ENCODE measurements at regions not wholly inside any gene's neighbourhood (a gene's known extent, or its start where the extent isn't known, plus 50 kb on each side); places are given as distances from the start of the nearest gene placed in this dataset.

DNA sequence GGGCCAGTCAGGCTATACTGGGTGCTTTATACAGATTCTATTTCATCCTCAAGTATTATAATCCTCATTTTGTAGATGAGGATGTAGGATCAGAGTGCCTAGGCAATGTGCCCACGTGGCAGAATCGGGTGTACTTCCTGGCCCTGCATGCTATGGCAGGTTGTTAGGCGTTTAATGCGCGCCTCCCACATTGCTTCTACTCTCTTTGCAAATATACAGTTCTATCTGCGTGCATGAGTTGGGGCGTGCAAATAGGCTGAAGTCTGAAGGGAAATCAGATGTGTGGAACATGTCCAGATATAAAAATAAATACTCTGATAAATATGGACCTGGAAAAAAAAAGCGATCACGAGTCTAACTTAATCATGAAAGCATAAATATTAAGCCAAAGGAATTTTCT lies 194.7 kb upstream of the FMN2 start:
- Mint-ChIP-seq H3K4me1 (no peaks in the 10 kb centered on the region), H3K4me3 (no peak overlapping the region), H3K36me3 (no peaks in the 10 kb centered on the region), H3K9me3 (peaks cover 0 to 2% (median 0%) of the 10 kb centered on the region in 7 donors), H3K27ac (no peak overlapping the region), H3K27me3 (peaks cover 0 to 5% (median 0%) of the 10 kb centered on the region in 3 donors)
- DNase-seq = no peak
- no peak for ATAC-seq (ENCODE audit: low read depth in 2 of 2)

DNA sequence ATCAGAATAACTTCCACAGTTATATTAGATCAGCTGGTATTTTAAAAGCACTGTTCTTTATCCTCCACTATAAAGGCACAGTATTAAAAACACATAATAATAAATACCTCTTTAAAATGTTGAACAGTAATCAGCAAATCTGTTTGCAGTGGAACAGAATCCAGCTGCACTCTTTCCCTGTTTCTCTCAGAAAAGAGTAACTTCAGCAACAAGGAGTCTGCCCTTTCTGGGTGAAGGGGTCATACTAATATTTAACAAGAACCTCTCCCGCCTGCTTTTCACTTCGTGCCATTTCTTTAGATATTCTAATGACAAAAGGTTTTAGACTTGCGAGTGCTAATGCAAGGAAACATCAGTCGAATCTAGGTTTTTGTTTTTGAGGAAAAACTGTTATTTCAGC lies 194.2 kb upstream of the FMN2 start:
- no peak overlapping the region for H3K27ac Mint-ChIP-seq
- H3K9me3 Mint-ChIP-seq = peaks cover 0 to 2% (median 0%) of the 10 kb centered on the region in 7 donors
- no peak overlapping the region for H3K4me3 Mint-ChIP-seq
- no peak for ATAC-seq (ENCODE audit: low read depth in 2 of 2)
- no peak for DNase-seq
- H3K36me3 Mint-ChIP-seq = no peaks in the 10 kb centered on the region
- peaks cover 0 to 5% (median 0%) of the 10 kb centered on the region in 3 donors for H3K27me3 Mint-ChIP-seq
- H3K4me1 Mint-ChIP-seq = no peaks in the 10 kb centered on the region

- Mint-ChIP-seq H3K27ac (peak overlapping the region in 1 of 6 donors; percentile 38), H3K36me3 (no peaks in the 10 kb centered on the region), H3K27me3 (peaks cover 0 to 5% (median 0%) of the 10 kb centered on the region in 3 donors), H3K9me3 (peaks cover 0 to 2% (median 0%) of the 10 kb centered on the region in 7 donors), H3K4me1 (no peaks in the 10 kb centered on the region), H3K4me3 (peak overlapping the region in 1 of 8 donors; percentile 24)
- ATAC-seq (ENCODE audit: low read depth in 2 of 2) (peak; percentile 43 to 66), DNase-seq (peak; percentile 36)
These were observed 193.5 kb upstream of the FMN2 start for GRCh38 chr1:239898062-239898730.

DNA sequence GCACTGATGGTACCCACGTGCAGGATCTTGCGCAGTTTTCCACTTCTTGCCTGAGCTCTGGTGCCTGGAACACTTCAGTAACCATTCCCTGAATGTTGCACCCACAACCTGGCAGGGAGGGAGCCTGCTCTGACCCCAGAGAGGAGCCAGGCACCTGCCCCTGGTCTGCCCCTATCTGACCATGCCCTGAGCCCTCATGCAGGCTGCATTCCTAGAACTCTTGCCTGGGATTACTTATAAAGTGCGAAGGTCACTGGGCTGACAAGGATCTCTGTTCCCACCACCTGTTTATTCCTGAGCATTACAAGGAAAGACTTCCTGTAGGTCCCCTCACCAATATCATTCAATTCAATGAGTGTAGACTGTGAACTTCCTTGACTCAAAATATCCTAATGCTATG lies 191.9 kb upstream of the FMN2 start:
- H3K4me3 Mint-ChIP-seq = no peak overlapping the region
- H3K36me3 Mint-ChIP-seq = no peaks in the 10 kb centered on the region
- ATAC-seq (ENCODE audit: low read depth in 2 of 2) (no peak), DNase-seq (no peak)
- H3K27me3 Mint-ChIP-seq = peaks cover 0 to 5% (median 0%) of the 10 kb centered on the region in 3 donors
- H3K4me1 Mint-ChIP-seq = no peaks in the 10 kb centered on the region
- no peak overlapping the region for H3K27ac Mint-ChIP-seq
- H3K9me3 Mint-ChIP-seq = peaks cover 0 to 2% (median 0%) of the 10 kb centered on the region in 7 donors

GRCh38 chr1:239906394-239906793 lies 185.3 kb upstream of the FMN2 start:
- no peak overlapping the region for H3K4me3 Mint-ChIP-seq
- no peak overlapping the region for H3K27ac Mint-ChIP-seq
- DNase-seq = no peak
- H3K27me3 Mint-ChIP-seq = no peaks in the 10 kb centered on the region
- no peaks in the 10 kb centered on the region for H3K36me3 Mint-ChIP-seq
- no peaks in the 10 kb centered on the region for H3K9me3 Mint-ChIP-seq
- no peaks in the 10 kb centered on the region for H3K4me1 Mint-ChIP-seq
- no peak for ATAC-seq (ENCODE audit: low read depth in 2 of 2)

DNA sequence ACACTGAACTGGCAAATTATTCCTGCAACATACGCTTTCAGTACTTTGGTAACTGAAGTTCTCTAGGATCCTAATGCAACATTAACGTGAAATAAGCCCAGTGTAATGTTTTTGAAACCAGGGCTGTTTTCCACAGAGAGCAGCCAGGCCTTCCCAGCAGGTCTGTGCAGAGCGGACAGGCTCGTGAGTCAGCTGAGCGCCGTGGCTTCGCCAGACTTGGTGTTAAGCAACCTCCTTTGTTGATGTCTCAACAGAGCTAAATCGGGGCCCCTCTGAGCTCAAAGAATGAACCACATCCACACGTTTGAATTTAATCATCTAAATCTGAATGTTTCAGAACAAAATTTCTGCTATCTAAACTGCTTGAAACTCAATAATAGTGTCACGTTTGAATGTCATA lies 181.8 kb upstream of the FMN2 start:
- no peak overlapping the region for H3K4me3 Mint-ChIP-seq
- no peaks in the 10 kb centered on the region for H3K9me3 Mint-ChIP-seq
- DNase-seq = no peak
- ATAC-seq (ENCODE audit: low read depth in 2 of 2) = no peak
- no peak overlapping the region for H3K27ac Mint-ChIP-seq
- no peaks in the 10 kb centered on the region for H3K36me3 Mint-ChIP-seq
- H3K4me1 Mint-ChIP-seq = no peaks in the 10 kb centered on the region
- H3K27me3 Mint-ChIP-seq = no peaks in the 10 kb centered on the region

DNA sequence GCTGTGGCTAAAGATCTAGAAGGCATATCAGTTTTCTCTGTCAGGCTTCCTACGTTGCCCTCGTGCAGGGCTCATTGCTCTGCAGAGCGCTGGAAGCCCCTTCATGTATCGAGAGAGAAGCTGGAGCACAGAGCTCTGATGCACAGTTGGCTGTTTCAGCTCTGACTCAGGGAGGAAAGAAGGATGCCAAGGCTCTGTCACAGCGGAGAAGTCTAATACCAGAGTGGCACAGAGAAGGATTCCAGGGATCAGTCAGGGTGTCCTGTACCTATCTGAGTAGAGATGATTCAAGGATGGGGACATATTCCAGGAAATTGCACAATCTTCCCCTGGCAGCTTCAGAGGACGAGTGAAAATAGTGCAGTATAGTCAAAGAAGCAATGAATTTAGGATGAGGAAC lies 179.2 kb upstream of the FMN2 start:
- H3K27ac Mint-ChIP-seq = peak overlapping the region in 1 of 6 donors; percentile 49
- no peak for ATAC-seq (ENCODE audit: low read depth in 2 of 2)

GRCh38 chr1:239913141-239913585 lies 178.5 kb upstream of the FMN2 start:
- H3K27ac Mint-ChIP-seq = no peak overlapping the region
- no peak overlapping the region for H3K4me3 Mint-ChIP-seq
- H3K27me3 Mint-ChIP-seq = peaks cover 0 to 5% (median 0%) of the 10 kb centered on the region in 3 donors
- H3K4me1 Mint-ChIP-seq = no peaks in the 10 kb centered on the region
- ATAC-seq (ENCODE audit: low read depth in 2 of 2) = no peak
- no peak for DNase-seq
- H3K9me3 Mint-ChIP-seq = no peaks in the 10 kb centered on the region
- no peaks in the 10 kb centered on the region for H3K36me3 Mint-ChIP-seq

More for the DNA sequence above, 179.2 kb upstream of the FMN2 start:
- H3K4me1 Mint-ChIP-seq = no peaks in the 10 kb centered on the region
- H3K9me3 Mint-ChIP-seq = no peaks in the 10 kb centered on the region
- no peak for DNase-seq
- H3K36me3 Mint-ChIP-seq = no peaks in the 10 kb centered on the region
- H3K27me3 Mint-ChIP-seq = peaks cover 0 to 5% (median 0%) of the 10 kb centered on the region in 3 donors
- no peak overlapping the region for H3K4me3 Mint-ChIP-seq

GRCh38 chr1:239914751-239915231 lies 176.9 kb upstream of the FMN2 start:
- Mint-ChIP-seq H3K4me3 (no peak overlapping the region), H3K27me3 (peaks cover 0 to 5% (median 0%) of the 10 kb centered on the region in 3 donors), H3K27ac (no peak overlapping the region), H3K4me1 (no peaks in the 10 kb centered on the region), H3K9me3 (no peaks in the 10 kb centered on the region), H3K36me3 (no peaks in the 10 kb centered on the region)
- ATAC-seq (ENCODE audit: low read depth in 2 of 2) = no peak
- DNase-seq = no peak

- Mint-ChIP-seq H3K36me3 (no peaks in the 10 kb centered on the region), H3K27ac (no peak overlapping the region), H3K27me3 (peaks cover 0 to 5% (median 0%) of the 10 kb centered on the region in 3 donors), H3K4me1 (no peaks in the 10 kb centered on the region), H3K9me3 (peaks cover 0 to 4% (median 0%) of the 10 kb centered on the region in 7 donors), H3K4me3 (no peak overlapping the region)
- ATAC-seq (ENCODE audit: low read depth in 2 of 2) (no peak), DNase-seq (no peak)
These were observed 173.0 kb upstream of the FMN2 start for GRCh38 chr1:239918634-239919033.

GRCh38 chr1:239920214-239920613 lies 171.5 kb upstream of the FMN2 start:
- peaks cover 0 to 4% (median 0%) of the 10 kb centered on the region in 7 donors for H3K9me3 Mint-ChIP-seq
- H3K36me3 Mint-ChIP-seq = no peaks in the 10 kb centered on the region
- H3K27ac Mint-ChIP-seq = no peak overlapping the region
- ATAC-seq (ENCODE audit: low read depth in 2 of 2) (no peak), DNase-seq (no peak)
- no peaks in the 10 kb centered on the region for H3K4me1 Mint-ChIP-seq
- peak overlapping the region in 1 of 8 donors; percentile 32 for H3K4me3 Mint-ChIP-seq
- peaks cover 0 to 5% (median 0%) of the 10 kb centered on the region in 3 donors for H3K27me3 Mint-ChIP-seq

- no peaks in the 10 kb centered on the region for H3K4me1 Mint-ChIP-seq
- no peaks in the 10 kb centered on the region for H3K36me3 Mint-ChIP-seq
These were observed 168.7 kb upstream of the FMN2 start for GRCh38 chr1:239922778-239923522.

DNA sequence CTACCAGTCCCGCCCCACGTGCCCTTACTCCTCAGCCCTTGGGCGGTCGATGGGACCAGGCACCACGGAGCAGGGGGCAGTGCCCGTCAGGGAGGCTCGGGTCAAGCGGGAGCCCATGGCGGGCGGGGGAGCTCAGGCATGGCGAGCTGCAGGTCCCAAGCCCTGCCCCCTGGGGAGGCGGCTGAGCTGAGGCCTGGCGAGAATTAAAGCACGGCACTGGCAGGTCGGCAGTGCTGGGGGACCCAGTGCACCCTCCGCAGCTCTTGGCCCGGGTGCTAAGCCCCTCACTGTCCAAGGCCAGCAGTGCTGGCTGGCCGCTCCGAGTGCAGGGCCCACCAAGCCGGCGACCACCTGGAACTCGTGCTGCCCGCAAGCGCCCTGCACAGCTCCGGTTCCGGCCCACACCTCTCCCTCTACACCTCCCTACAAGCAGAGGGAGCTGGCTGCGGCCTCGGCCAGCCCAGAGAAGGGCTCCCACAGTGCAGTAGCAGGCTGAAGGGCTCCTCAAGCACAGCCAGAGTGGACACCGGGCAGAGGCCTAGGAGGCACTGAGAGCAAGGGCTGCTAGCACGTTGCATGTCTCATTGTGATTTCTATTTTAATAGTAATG lies 166.8 kb upstream of the FMN2 start:
- H3K4me1 Mint-ChIP-seq = no peaks in the 10 kb centered on the region
- H3K27me3 Mint-ChIP-seq = no peaks in the 10 kb centered on the region
- DNase-seq (no peak), ATAC-seq (ENCODE audit: low read depth in 2 of 2) (no peak)
- peaks cover 0 to 4% (median 0%) of the 10 kb centered on the region in 7 donors for H3K9me3 Mint-ChIP-seq
- H3K4me3 Mint-ChIP-seq = no peak overlapping the region
- H3K27ac Mint-ChIP-seq = no peak overlapping the region
- no peaks in the 10 kb centered on the region for H3K36me3 Mint-ChIP-seq

More at GRCh38 chr1:239922778-239923522, 168.7 kb upstream of the FMN2 start:
- no peak for ATAC-seq (ENCODE audit: low read depth in 2 of 2)
- H3K27ac Mint-ChIP-seq = no peak overlapping the region
- H3K9me3 Mint-ChIP-seq = peaks cover 0 to 4% (median 0%) of the 10 kb centered on the region in 7 donors
- no peaks in the 10 kb centered on the region for H3K27me3 Mint-ChIP-seq
- no peak for DNase-seq
- H3K4me3 Mint-ChIP-seq = no peak overlapping the region

Measured in naive B cell (primary cell).